ENCODE measurements at regions not wholly inside any gene's neighbourhood (a gene's known extent, or its start where the extent isn't known, plus 50 kb on each side); places are given as distances from the start of the nearest gene placed in this dataset.

DNA sequence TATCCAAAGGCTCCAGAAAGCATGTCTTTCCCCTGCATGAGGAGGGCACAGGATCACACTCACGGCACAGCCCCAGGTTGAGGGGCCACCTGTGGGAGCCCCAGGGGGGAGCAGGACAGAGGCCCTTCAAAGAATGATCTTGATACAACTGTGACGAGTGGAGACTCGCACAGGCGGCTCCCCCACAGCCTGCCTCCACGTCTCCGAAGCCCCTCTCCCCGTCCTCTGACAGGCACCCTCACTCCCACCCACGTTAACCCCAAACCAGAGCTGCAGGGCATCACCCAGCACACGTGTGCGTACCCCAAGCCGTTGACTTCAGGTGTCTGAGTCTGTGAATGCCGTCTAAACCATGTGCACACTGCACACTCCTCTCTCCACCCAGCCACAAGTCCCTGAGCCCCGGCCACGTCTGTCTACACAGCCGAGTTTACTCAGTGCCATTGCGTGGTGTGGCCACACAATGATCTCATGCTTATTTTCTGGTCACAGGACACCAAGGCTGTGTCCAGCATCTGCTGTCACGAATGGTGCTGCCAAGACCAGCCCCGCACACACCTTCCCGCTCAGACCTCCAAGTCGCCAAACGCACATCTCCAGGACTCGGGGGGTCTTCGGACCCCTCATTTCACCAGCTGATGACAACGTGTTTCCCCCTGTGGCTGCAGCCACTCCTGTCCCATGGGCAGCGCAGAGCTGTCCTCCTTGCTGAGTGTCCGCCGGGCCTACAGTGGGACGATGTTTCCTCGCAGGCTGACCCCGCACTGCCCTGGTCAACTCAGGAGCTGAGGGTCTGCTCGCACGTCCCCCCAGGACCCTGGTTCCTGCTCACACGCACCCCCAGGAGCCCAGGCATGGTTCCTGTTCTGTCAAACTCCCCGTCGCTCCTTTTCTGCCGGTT is 251.2 kb downstream of the BRD1 start:
- no peaks in the 10 kb centered on the region for H3K4me1 ChIP-seq (ENCODE audit: insufficient read depth)
- no peak overlapping the region for H3K27ac Mint-ChIP-seq
- no peak for ATAC-seq
- H3K9me3 Mint-ChIP-seq = peaks cover 6% of the 10 kb centered on the region; the same call in 2 of the 3 replicates
- DNase-seq (ENCODE audit: low spot score) = no peak
- no peak overlapping the region for H3K4me2 ChIP-seq
- no peaks in the 10 kb centered on the region for H3K27me3 ChIP-seq (ENCODE audit: insufficient read depth)
- H4K20me1 ChIP-seq (replicated peaks; ENCODE audit: insufficient read depth) = no peaks in the 10 kb centered on the region
- H3K4me3 ChIP-seq = no peak overlapping the region
- H3K36me3 Mint-ChIP-seq (ENCODE audit: low read depth) = no peaks in the 10 kb centered on the region
- H3F3A ChIP-seq (replicated peaks; ENCODE audit: low read depth) = no peaks in the 10 kb centered on the region
- peaks cover 7% of the 10 kb centered on the region for H3K27me3 Mint-ChIP-seq (ENCODE audit: insufficient read depth, low read depth, poor library complexity)
- no peaks in the 10 kb centered on the region for H3K4me1 Mint-ChIP-seq
- H3K36me3 ChIP-seq (ENCODE audit: insufficient read depth) = peaks cover 6% of the 10 kb centered on the region
- TF ChIP-seq REST (IDR thresholded peaks at IDR 0.05; ENCODE audit: unreplicated experiment) = no peak
- no peak for TF ChIP-seq ETS1 (IDR thresholded peaks at IDR 0.05)
- TF ChIP-seq ZNF331 (CRISPR knock-in tag; IDR thresholded peaks at IDR 0.05; ENCODE audit: low read depth) = no peak
- no peak for TF ChIP-seq ZNF114 (CRISPR knock-in tag; IDR thresholded peaks at IDR 0.05)
- no peak for TF ChIP-seq CREB1 (CRISPR knock-in tag; IDR thresholded peaks at IDR 0.05; ENCODE audit: low read depth)
- TF ChIP-seq NANOG (IDR thresholded peaks at IDR 0.05; ENCODE audit: borderline replicate concordance) = no peak
- TF ChIP-seq POLR2AphosphoS5 (IDR thresholded peaks at IDR 0.05; ENCODE audit: low read depth) = no peak
- TF ChIP-seq EZH2 (IDR thresholded peaks at IDR 0.05; ENCODE audit: low read depth, unreplicated experiment) = no peak
- TF ChIP-seq STAT1 (IDR thresholded peaks at IDR 0.05; ENCODE audit: unreplicated experiment) = no peak
- no peaks in the 10 kb centered on the region for H3K9me2 ChIP-seq (ENCODE audit: insufficient read depth)
- no peak overlapping the region for H2AFZ ChIP-seq
- H3K79me2 ChIP-seq (replicated peaks; ENCODE audit: insufficient read depth) = no peaks in the 10 kb centered on the region
- no peak overlapping the region for H3K4me3 Mint-ChIP-seq
- H3K27ac ChIP-seq (ENCODE audit: low read depth) = no peak overlapping the region

- Histone ChIP-seq H3K36me3 (ENCODE audit: insufficient read depth) (peaks cover 6% of the 10 kb centered on the region), H3F3A (replicated peaks; ENCODE audit: low read depth) (no peaks in the 10 kb centered on the region), H4K20me1 (replicated peaks; ENCODE audit: insufficient read depth) (no peaks in the 10 kb centered on the region), H3K4me1 (ENCODE audit: insufficient read depth) (no peaks in the 10 kb centered on the region), H3K79me2 (replicated peaks; ENCODE audit: insufficient read depth) (no peaks in the 10 kb centered on the region), H3K9me2 (ENCODE audit: insufficient read depth) (no peaks in the 10 kb centered on the region), H3K27ac (ENCODE audit: low read depth) (no peak overlapping the region), H3K4me2 (no peak overlapping the region), H3K27me3 (ENCODE audit: insufficient read depth) (no peaks in the 10 kb centered on the region), H3K4me3 (no peak overlapping the region), H2AFZ (no peak overlapping the region)
- DNase-seq (ENCODE audit: low spot score) (no peak), ATAC-seq (no peak)
- no peak overlapping the region for H3K4me3 Mint-ChIP-seq
- H3K4me1 Mint-ChIP-seq = no peaks in the 10 kb centered on the region
- peaks cover 6% of the 10 kb centered on the region; the same call in 2 of the 3 replicates for H3K9me3 Mint-ChIP-seq
- H3K27me3 Mint-ChIP-seq (ENCODE audit: insufficient read depth, low read depth, poor library complexity) = peaks cover 7% of the 10 kb centered on the region
- no peaks in the 10 kb centered on the region for H3K36me3 Mint-ChIP-seq (ENCODE audit: low read depth)
- H3K27ac Mint-ChIP-seq = no peak overlapping the region
- TF ChIP-seq JUNB (IDR thresholded peaks at IDR 0.05; ENCODE audit: unreplicated experiment) (no peak), ZNF114 (CRISPR knock-in tag; IDR thresholded peaks at IDR 0.05) (no peak), POLR2AphosphoS5 (IDR thresholded peaks at IDR 0.05; ENCODE audit: low read depth) (no peak)
- TF ChIP-seq, protein P1, sequence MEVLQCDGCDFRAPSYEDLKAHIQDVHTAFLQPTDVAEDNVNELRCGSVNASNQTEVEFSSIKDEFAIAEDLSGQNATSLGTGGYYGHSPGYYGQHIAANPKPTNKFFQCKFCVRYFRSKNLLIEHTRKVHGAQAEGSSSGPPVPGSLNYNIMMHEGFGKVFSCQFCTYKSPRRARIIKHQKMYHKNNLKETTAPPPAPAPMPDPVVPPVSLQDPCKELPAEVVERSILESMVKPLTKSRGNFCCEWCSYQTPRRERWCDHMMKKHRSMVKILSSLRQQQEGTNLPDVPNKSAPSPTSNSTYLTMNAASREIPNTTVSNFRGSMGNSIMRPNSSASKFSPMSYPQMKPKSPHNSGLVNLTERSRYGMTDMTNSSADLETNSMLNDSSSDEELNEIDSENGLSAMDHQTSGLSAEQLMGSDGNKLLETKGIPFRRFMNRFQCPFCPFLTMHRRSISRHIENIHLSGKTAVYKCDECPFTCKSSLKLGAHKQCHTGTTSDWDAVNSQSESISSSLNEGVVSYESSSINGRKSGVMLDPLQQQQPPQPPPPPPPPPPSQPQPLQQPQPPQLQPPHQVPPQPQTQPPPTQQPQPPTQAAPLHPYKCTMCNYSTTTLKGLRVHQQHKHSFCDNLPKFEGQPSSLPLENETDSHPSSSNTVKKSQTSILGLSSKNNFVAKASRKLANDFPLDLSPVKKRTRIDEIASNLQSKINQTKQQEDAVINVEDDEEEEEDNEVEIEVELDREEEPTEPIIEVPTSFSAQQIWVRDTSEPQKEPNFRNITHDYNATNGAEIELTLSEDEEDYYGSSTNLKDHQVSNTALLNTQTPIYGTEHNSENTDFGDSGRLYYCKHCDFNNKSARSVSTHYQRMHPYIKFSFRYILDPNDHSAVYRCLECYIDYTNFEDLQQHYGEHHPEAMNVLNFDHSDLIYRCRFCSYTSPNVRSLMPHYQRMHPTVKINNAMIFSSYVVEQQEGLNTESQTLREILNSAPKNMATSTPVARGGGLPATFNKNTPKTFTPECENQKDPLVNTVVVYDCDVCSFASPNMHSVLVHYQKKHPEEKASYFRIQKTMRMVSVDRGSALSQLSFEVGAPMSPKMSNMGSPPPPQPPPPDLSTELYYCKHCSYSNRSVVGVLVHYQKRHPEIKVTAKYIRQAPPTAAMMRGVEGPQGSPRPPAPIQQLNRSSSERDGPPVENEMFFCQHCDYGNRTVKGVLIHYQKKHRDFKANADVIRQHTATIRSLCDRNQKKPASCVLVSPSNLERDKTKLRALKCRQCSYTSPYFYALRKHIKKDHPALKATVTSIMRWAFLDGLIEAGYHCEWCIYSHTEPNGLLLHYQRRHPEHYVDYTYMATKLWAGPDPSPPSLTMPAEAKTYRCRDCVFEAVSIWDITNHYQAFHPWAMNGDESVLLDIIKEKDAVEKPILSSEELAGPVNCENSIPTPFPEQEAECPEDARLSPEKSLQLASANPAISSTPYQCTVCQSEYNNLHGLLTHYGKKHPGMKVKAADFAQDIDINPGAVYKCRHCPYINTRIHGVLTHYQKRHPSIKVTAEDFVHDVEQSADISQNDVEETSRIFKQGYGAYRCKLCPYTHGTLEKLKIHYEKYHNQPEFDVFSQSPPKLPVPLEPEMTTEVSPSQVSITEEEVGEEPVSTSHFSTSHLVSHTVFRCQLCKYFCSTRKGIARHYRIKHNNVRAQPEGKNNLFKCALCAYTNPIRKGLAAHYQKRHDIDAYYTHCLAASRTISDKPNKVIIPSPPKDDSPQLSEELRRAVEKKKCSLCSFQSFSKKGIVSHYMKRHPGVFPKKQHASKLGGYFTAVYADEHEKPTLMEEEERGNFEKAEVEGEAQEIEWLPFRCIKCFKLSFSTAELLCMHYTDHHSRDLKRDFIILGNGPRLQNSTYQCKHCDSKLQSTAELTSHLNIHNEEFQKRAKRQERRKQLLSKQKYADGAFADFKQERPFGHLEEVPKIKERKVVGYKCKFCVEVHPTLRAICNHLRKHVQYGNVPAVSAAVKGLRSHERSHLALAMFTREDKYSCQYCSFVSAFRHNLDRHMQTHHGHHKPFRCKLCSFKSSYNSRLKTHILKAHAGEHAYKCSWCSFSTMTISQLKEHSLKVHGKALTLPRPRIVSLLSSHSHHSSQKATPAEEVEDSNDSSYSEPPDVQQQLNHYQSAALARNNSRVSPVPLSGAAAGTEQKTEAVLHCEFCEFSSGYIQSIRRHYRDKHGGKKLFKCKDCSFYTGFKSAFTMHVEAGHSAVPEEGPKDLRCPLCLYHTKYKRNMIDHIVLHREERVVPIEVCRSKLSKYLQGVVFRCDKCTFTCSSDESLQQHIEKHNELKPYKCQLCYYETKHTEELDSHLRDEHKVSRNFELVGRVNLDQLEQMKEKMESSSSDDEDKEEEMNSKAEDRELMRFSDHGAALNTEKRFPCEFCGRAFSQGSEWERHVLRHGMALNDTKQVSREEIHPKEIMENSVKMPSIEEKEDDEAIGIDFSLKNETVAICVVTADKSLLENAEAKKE (CRISPR knock-in tag; IDR thresholded peaks at IDR 0.05) = no peak
Observed at GRCh38 chr22:49575703-49576081, 252.0 kb downstream of the BRD1 start.

Data from GM23338 (cell line).